HepG2 (cell line): ENCODE measurements at regions not wholly inside any gene's neighbourhood (a gene's known extent, or its start where the extent isn't known, plus 50 kb on each side); places are given as distances from the start of the nearest gene placed in this dataset.

Experiments used
- ESRRA ChIP-seq: sonication (generic); formaldehyde crosslinking; IDR thresholded peaks from 2 replicates; pipeline ENCODE4 v1.5.1; 2020; ENCODE audit warnings: mild to moderate bottlenecking, low read depth, missing genetic modification reagents
- GABPA ChIP-seq, 2 experiments: IDR thresholded peaks; 2 replicates each; pipeline ENCODE4 v1.6.1; 2011 to 2016; ENCODE audit warnings: low read depth in 2 of 2, low read length in 1 of 2, missing biosample characterization in 1 of 2, missing genetic modification characterization in 1 of 2
- GATA4 ChIP-seq: sonication (generic); IDR thresholded peaks from 2 replicates; pipeline ENCODE4 v1.6.1; 2016; ENCODE audit warnings: antibody characterized with exemption, low read depth, borderline replicate concordance
- MAFK ChIP-seq, 2 experiments: IDR thresholded peaks in 1 of 2; conservative IDR thresholded peaks in 1 of 2; 2 replicates each; pipeline ENCODE4 v1.6.1; 2011; ENCODE audit warnings: improper control_type of control experiment in 2 of 2, low read length in 2 of 2
- TERF1 ChIP-seq: sonication (generic); formaldehyde crosslinking; IDR thresholded peaks from 2 replicates; pipeline ENCODE4 v1.8.0; 2022; ENCODE audit warnings: mild to moderate bottlenecking, missing genetic modification reagents, moderate library complexity
- XRCC5 ChIP-seq: fragments of 200-400 bp; formaldehyde crosslinking; optimal IDR thresholded peaks from 2 replicates; pipeline ENCODE3; 2017; ENCODE audit warnings: mild to moderate bottlenecking, low read length
- ZNF12 ChIP-seq: sonication (generic); formaldehyde crosslinking; IDR thresholded peaks from 2 replicates; pipeline ENCODE4 v1.5.0; 2020; ENCODE audit warnings: missing genetic modification reagents
- ZNF558 ChIP-seq: sonication (generic); formaldehyde crosslinking; IDR thresholded peaks from 2 replicates; pipeline ENCODE4 v1.9.0; 2022; ENCODE audit warnings: mild to moderate bottlenecking, missing genetic modification reagents, borderline replicate concordance
- ZNF589 ChIP-seq: sonication (generic); formaldehyde crosslinking; conservative IDR thresholded peaks from 2 replicates; pipeline ENCODE4 v1.8.0; 2022; ENCODE audit warnings: mild to moderate bottlenecking, moderate library complexity, missing genetic modification reagents
- ZNF883 ChIP-seq: sonication (generic); formaldehyde crosslinking; IDR thresholded peaks from 2 replicates; pipeline ENCODE4 v1.5.1; 2020; ENCODE audit warnings: mild to moderate bottlenecking, missing genetic modification reagents; ENCODE audit errors: not compliant biosample characterization
- TF ChIP-seq, protein P1 (sequence below): sonication (generic); formaldehyde crosslinking; IDR thresholded peaks from 2 replicates; pipeline ENCODE4 v1.8.1; 2023; ENCODE audit warnings: mild to moderate bottlenecking, missing genetic modification reagents
- TF ChIP-seq, protein P2 (sequence below): IDR thresholded peaks from 2 replicates; pipeline ENCODE4 v1.6.1; 2012; ENCODE audit warnings: low read length, improper control_type of control experiment
- TF ChIP-seq, protein P3 (sequence below): sonication (generic); formaldehyde crosslinking; IDR thresholded peaks from 2 replicates; pipeline ENCODE4 v1.8.1; 2023; ENCODE audit warnings: missing genetic modification reagents, mild to moderate bottlenecking, borderline replicate concordance

DNA sequence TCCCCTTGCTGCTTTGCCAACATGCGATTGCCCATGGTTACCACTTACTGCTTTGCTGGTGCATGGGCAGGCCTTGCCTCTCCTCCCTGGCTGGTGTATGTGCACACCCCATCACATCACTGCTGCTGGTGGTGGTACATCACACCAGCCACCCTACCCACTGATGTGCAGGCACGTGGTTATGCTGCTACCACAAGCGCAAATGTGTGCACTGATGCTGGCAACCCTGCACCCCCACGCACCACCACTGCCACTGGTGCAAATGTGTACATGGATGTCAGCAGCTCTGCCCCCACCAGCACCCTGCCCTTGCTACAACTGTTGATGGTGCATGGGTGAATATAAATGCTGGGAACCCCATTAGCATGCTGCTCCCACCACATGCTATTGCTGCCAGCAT is 261.7 kb downstream of the AEBP2 start:
- TF ChIP-seq XRCC5: no peak
- TF ChIP-seq, protein P1, sequence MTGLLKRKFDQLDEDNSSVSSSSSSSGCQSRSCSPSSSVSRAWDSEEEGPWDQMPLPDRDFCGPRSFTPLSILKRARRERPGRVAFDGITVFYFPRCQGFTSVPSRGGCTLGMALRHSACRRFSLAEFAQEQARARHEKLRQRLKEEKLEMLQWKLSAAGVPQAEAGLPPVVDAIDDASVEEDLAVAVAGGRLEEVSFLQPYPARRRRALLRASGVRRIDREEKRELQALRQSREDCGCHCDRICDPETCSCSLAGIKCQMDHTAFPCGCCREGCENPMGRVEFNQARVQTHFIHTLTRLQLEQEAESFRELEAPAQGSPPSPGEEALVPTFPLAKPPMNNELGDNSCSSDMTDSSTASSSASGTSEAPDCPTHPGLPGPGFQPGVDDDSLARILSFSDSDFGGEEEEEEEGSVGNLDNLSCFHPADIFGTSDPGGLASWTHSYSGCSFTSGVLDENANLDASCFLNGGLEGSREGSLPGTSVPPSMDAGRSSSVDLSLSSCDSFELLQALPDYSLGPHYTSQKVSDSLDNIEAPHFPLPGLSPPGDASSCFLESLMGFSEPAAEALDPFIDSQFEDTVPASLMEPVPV (CRISPR knock-in tag): no peak
- TF ChIP-seq ZNF12 (CRISPR knock-in tag): no peak
- TF ChIP-seq TERF1 (CRISPR knock-in tag): no peak
- TF ChIP-seq GABPA (IDR thresholded peaks at IDR 0.05; ENCODE audit: low read depth, low read length): 0 out of 2 replicates have a peak, but pooled peaks have one; percentile 1
- no peak for TF ChIP-seq GABPA (CRISPR knock-in tag; IDR thresholded peaks at IDR 0.05; ENCODE audit: low read depth)
- no peak for TF ChIP-seq ZNF558
- TF ChIP-seq, protein P2, sequence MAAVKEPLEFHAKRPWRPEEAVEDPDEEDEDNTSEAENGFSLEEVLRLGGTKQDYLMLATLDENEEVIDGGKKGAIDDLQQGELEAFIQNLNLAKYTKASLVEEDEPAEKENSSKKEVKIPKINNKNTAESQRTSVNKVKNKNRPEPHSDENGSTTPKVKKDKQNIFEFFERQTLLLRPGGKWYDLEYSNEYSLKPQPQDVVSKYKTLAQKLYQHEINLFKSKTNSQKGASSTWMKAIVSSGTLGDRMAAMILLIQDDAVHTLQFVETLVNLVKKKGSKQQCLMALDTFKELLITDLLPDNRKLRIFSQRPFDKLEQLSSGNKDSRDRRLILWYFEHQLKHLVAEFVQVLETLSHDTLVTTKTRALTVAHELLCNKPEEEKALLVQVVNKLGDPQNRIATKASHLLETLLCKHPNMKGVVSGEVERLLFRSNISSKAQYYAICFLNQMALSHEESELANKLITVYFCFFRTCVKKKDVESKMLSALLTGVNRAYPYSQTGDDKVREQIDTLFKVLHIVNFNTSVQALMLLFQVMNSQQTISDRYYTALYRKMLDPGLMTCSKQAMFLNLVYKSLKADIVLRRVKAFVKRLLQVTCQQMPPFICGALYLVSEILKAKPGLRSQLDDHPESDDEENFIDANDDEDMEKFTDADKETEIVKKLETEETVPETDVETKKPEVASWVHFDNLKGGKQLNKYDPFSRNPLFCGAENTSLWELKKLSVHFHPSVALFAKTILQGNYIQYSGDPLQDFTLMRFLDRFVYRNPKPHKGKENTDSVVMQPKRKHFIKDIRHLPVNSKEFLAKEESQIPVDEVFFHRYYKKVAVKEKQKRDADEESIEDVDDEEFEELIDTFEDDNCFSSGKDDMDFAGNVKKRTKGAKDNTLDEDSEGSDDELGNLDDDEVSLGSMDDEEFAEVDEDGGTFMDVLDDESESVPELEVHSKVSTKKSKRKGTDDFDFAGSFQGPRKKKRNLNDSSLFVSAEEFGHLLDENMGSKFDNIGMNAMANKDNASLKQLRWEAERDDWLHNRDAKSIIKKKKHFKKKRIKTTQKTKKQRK: no peak
- no peak for TF ChIP-seq GATA4
- TF ChIP-seq MAFK (conservative IDR thresholded peaks at IDR 0.05 in 1 of 2, IDR thresholded peaks at IDR 0.05 in 1 of 2; ENCODE audit: low read length in 2 of 2): no peak
- TF ChIP-seq ESRRA (CRISPR knock-in tag): no peak
- TF ChIP-seq, protein P3, sequence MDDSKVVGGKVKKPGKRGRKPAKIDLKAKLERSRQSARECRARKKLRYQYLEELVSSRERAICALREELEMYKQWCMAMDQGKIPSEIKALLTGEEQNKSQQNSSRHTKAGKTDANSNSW (CRISPR knock-in tag): no peak
- no peak for TF ChIP-seq ZNF883 (CRISPR knock-in tag)
- TF ChIP-seq ZNF589 (CRISPR knock-in tag): no peak
